PC-3 (cell line): ENCODE measurements at regions not wholly inside any gene's neighbourhood (a gene's known extent, or its start where the extent isn't known, plus 50 kb on each side); places are given as distances from the start of the nearest gene placed in this dataset.

Source experiments
- EZH2 ChIP-seq: fragments of 300-600 bp; sonication (generic); IDR thresholded peaks from one replicate; pipeline ENCODE4 v1.6.1; 2017; ENCODE audit warnings: antibody characterized with exemption, mild to moderate bottlenecking, low read length; ENCODE audit not compliant: unreplicated experiment
- EZH2phosphoT487 ChIP-seq: fragments of 300-600 bp; sonication (generic); IDR thresholded peaks from 2 replicates; pipeline ENCODE4 v1.6.1; 2018; ENCODE audit warnings: mild to moderate bottlenecking, antibody characterized with exemption, low read length, borderline replicate concordance

- TF ChIP-seq EZH2phosphoT487: no peak
- no peak for TF ChIP-seq EZH2
These were observed 292.5 kb upstream of the SHH start for GRCh38 chr7:156104501-156105336.
